ENCODE measurements at regions not wholly inside any gene's neighbourhood (a gene's known extent, or its start where the extent isn't known, plus 50 kb on each side); places are given as distances from the start of the nearest gene placed in this dataset.
"Not testable (repeated sequence)": the region's sequence is repeated elsewhere in the genome, so short reads cannot be mapped to it uniquely, and the experiment has no call there.

GRCh38 chr18:30696201-30696600, 346.3 kb downstream of the DSC3 start:
- DNase-seq, result no peak

GRCh38 chr18:30694773-30695172, 347.8 kb downstream of the DSC3 start:
- DNase-seq, result no peak

- no peak for DNase-seq
Observed at GRCh38 chr18:30689216-30689615, 353.3 kb downstream of the DSC3 start.

- DNase-seq, result no peak
Observed at GRCh38 chr18:30687501-30687900, 355.0 kb downstream of the DSC3 start.

GRCh38 chr18:30684825-30685481, 357.6 kb downstream of the DSC3 start:
- no peak for DNase-seq

- DNase-seq, result no peak
Observed at GRCh38 chr18:30683836-30684235, 358.7 kb downstream of the DSC3 start.

GRCh38 chr18:30682672-30683071, 359.9 kb downstream of the DSC3 start:
- DNase-seq, result no peak

GRCh38 chr18:30679285-30679930, 363.1 kb downstream of the DSC3 start:
- DNase-seq, result no peak

GRCh38 chr18:30677813-30678212, 364.7 kb downstream of the DSC3 start:
- DNase-seq, result not testable (repeated sequence)

GRCh38 chr18:30676053-30676480, 366.5 kb downstream of the DSC3 start:
- DNase-seq, result no peak

- no peak for DNase-seq
Observed at GRCh38 chr18:30675493-30675892, 367.0 kb downstream of the DSC3 start.

GRCh38 chr18:30675072-30675471, 367.5 kb downstream of the DSC3 start:
- DNase-seq, result no peak

GRCh38 chr18:30674596-30674995, 367.9 kb downstream of the DSC3 start:
- DNase-seq, result no peak

GRCh38 chr18:30672439-30672838, 370.1 kb downstream of the DSC3 start:
- DNase-seq, result not testable (repeated sequence)

- no peak for DNase-seq
Observed at GRCh38 chr18:30658306-30658705, 384.2 kb downstream of the DSC3 start.

- DNase-seq, result no peak
Observed at GRCh38 chr18:30652387-30652786, 390.2 kb downstream of the DSC3 start.

- no peak for DNase-seq
Observed at GRCh38 chr18:30650499-30650898, 392.0 kb downstream of the DSC3 start.

GRCh38 chr18:30644158-30644557, 398.4 kb downstream of the DSC3 start:
- no peak for DNase-seq

GRCh38 chr18:30639361-30639760, 403.2 kb downstream of the DSC3 start:
- no peak for DNase-seq

GRCh38 chr18:30634249-30634648, 408.3 kb downstream of the DSC3 start:
- DNase-seq, result no peak

- DNase-seq, result no peak
Observed at GRCh38 chr18:30632071-30632698, 410.4 kb downstream of the DSC3 start.

- DNase-seq, result no peak
Observed at GRCh38 chr18:30625961-30626360, 416.6 kb downstream of the DSC3 start.

- no peak for DNase-seq
Observed at GRCh38 chr18:30623401-30624065, 419.0 kb downstream of the DSC3 start.

GRCh38 chr18:30622635-30623034, 419.9 kb downstream of the DSC3 start:
- DNase-seq, result no peak

All from HCEC 1CT (cell line).